ENCODE measurements at regions not wholly inside any gene's neighbourhood (a gene's known extent, or its start where the extent isn't known, plus 50 kb on each side); places are given as distances from the start of the nearest gene placed in this dataset.

GRCh38 chr6:145506136-145506535, 229.2 kb downstream of the EPM2A start:
- no peaks in the 10 kb centered on the region for H3K4me1 Mint-ChIP-seq (ENCODE audit: low read depth)
- TF ChIP-seq CTCF (IDR thresholded peaks at IDR 0.05) = no peak
- POLR2A ChIA-PET = no interaction called here
- H3K9me3 ChIP-seq (ENCODE audit: control insufficient read depth in 1 of 2, insufficient read depth in 1 of 2, low read length in 2 of 2) = peaks cover 9 to 15% of the 10 kb centered on the region in 2 experiments
- no peak for DNase-seq
- intact Hi-C loops (cut with DNase I, micrococcal nuclease) = no loop called here
- CTCF ChIA-PET = no interaction called here
- no peaks in the 10 kb centered on the region for H3K36me3 Mint-ChIP-seq (ENCODE audit: low read depth)
- no peaks in the 10 kb centered on the region for H3K27me3 ChIP-seq (ENCODE audit: control insufficient read depth in 1 of 2, insufficient read depth in 2 of 2, low read length in 2 of 2)
- no peak overlapping the region for H3K27ac Mint-ChIP-seq
- H3K27me3 Mint-ChIP-seq = no peaks in the 10 kb centered on the region
- peaks cover 13% of the 10 kb centered on the region for H3K9me3 Mint-ChIP-seq
- no peaks in the 10 kb centered on the region for H3K4me1 ChIP-seq (ENCODE audit: insufficient read depth, low read length)
- ATAC-seq (ENCODE audit: poor library complexity) = no peak
- no peak overlapping the region for H3K4me3 ChIP-seq (ENCODE audit: low read length)
- no peak overlapping the region for H3K4me3 Mint-ChIP-seq
- H3K36me3 ChIP-seq (ENCODE audit: insufficient read depth, low read length) = no peaks in the 10 kb centered on the region
- H3K27ac ChIP-seq (ENCODE audit: low read depth in 1 of 2, low read length in 2 of 2) = no peak overlapping the region

GRCh38 chr6:145506565-145506964, 228.8 kb downstream of the EPM2A start:
- intact Hi-C loops (cut with DNase I, micrococcal nuclease) = no loop called here
- Histone ChIP-seq H3K27me3 (ENCODE audit: control insufficient read depth in 1 of 2, insufficient read depth in 2 of 2, low read length in 2 of 2) (no peaks in the 10 kb centered on the region), H3K27ac (ENCODE audit: low read depth in 1 of 2, low read length in 2 of 2) (no peak overlapping the region), H3K36me3 (ENCODE audit: insufficient read depth, low read length) (no peaks in the 10 kb centered on the region), H3K9me3 (ENCODE audit: control insufficient read depth in 1 of 2, insufficient read depth in 1 of 2, low read length in 2 of 2) (peaks cover 9 to 15% of the 10 kb centered on the region in 2 experiments), H3K4me3 (ENCODE audit: low read length) (no peak overlapping the region), H3K4me1 (ENCODE audit: insufficient read depth, low read length) (no peaks in the 10 kb centered on the region)
- TF ChIP-seq CTCF (IDR thresholded peaks at IDR 0.05) = no peak
- H3K9me3 Mint-ChIP-seq = peaks cover 17% of the 10 kb centered on the region
- DNase-seq (no peak), ATAC-seq (ENCODE audit: poor library complexity) (no peak)
- H3K27me3 Mint-ChIP-seq = no peaks in the 10 kb centered on the region
- H3K27ac Mint-ChIP-seq = no peak overlapping the region
- no peak overlapping the region for H3K4me3 Mint-ChIP-seq
- ChIA-PET POLR2A (no interaction called here), CTCF (no interaction called here)
- no peaks in the 10 kb centered on the region for H3K4me1 Mint-ChIP-seq (ENCODE audit: low read depth)
- H3K36me3 Mint-ChIP-seq (ENCODE audit: low read depth) = no peaks in the 10 kb centered on the region

- ATAC-seq (ENCODE audit: poor library complexity) (no peak), DNase-seq (no peak)
- no peak for TF ChIP-seq CTCF (IDR thresholded peaks at IDR 0.05)
- Mint-ChIP-seq H3K27me3 (no peaks in the 10 kb centered on the region), H3K9me3 (peaks cover 22% of the 10 kb centered on the region), H3K27ac (no peak overlapping the region), H3K4me3 (no peak overlapping the region), H3K36me3 (ENCODE audit: low read depth) (no peaks in the 10 kb centered on the region), H3K4me1 (ENCODE audit: low read depth) (no peaks in the 10 kb centered on the region)
- intact Hi-C loops (cut with DNase I, micrococcal nuclease) = no loop called here
- ChIA-PET POLR2A (no interaction called here), CTCF (no interaction called here)
- no peaks in the 10 kb centered on the region for H3K36me3 ChIP-seq (ENCODE audit: insufficient read depth, low read length)
- H3K4me3 ChIP-seq (ENCODE audit: low read length) = no peak overlapping the region
- no peaks in the 10 kb centered on the region for H3K27me3 ChIP-seq (ENCODE audit: control insufficient read depth in 1 of 2, insufficient read depth in 2 of 2, low read length in 2 of 2)
- H3K27ac ChIP-seq (ENCODE audit: low read depth in 1 of 2, low read length in 2 of 2) = no peak overlapping the region
- no peaks in the 10 kb centered on the region for H3K4me1 ChIP-seq (ENCODE audit: insufficient read depth, low read length)
- peaks cover 10 to 15% of the 10 kb centered on the region in 2 experiments for H3K9me3 ChIP-seq (ENCODE audit: control insufficient read depth in 1 of 2, insufficient read depth in 1 of 2, low read length in 2 of 2)
These were observed 228.1 kb downstream of the EPM2A start for GRCh38 chr6:145507239-145507638.

Data from CD4-positive, alpha-beta T cell (primary cell).